D721Med (cell line): ENCODE measurements at regions not wholly inside any gene's neighbourhood (a gene's known extent, or its start where the extent isn't known, plus 50 kb on each side); places are given as distances from the start of the nearest gene placed in this dataset.

Experiments used
- DNase-seq: peaks from one replicate; pipeline ENCODE4 v3.0.0; 2011; ENCODE audit warnings: low spot score; ENCODE audit not compliant: insufficient read length
- FAIRE-seq: peaks from 2 replicates; lab custom pipeline; 2011; peaks lifted over from hg19 to GRCh38; lab: Jason Lieb, UNC
- CTCF ChIP-seq: IDR thresholded peaks from 2 replicates; pipeline ENCODE4 v1.5.1; 2012; ENCODE audit warnings: mild to moderate bottlenecking, control low read depth; ENCODE audit not compliant: insufficient read depth; ENCODE audit errors: missing control alignments

GRCh38 chr11:116698080-116698479 lies 74.7 kb downstream of the BUD13 start:
- no peak for TF ChIP-seq CTCF
- FAIRE-seq (no peak), DNase-seq (no peak)

- FAIRE-seq = no peak
- no peak for TF ChIP-seq CTCF
- no peak for DNase-seq
These were observed 75.1 kb downstream of the BUD13 start for GRCh38 chr11:116697639-116698038.

GRCh38 chr11:116697011-116697410 lies 75.8 kb downstream of the BUD13 start:
- TF ChIP-seq CTCF = no peak
- FAIRE-seq (no peak), DNase-seq (no peak)

GRCh38 chr11:116696381-116696941 lies 76.3 kb downstream of the BUD13 start:
- no peak for FAIRE-seq
- TF ChIP-seq CTCF = no peak
- no peak for DNase-seq

- DNase-seq (no peak), FAIRE-seq (no peak)
- TF ChIP-seq CTCF = no peak
These were observed 77.0 kb downstream of the BUD13 start for GRCh38 chr11:116695657-116696254.

- no peak for TF ChIP-seq CTCF
- DNase-seq (no peak), FAIRE-seq (no peak)
These were observed 77.8 kb downstream of the BUD13 start for GRCh38 chr11:116694815-116695590.

DNA sequence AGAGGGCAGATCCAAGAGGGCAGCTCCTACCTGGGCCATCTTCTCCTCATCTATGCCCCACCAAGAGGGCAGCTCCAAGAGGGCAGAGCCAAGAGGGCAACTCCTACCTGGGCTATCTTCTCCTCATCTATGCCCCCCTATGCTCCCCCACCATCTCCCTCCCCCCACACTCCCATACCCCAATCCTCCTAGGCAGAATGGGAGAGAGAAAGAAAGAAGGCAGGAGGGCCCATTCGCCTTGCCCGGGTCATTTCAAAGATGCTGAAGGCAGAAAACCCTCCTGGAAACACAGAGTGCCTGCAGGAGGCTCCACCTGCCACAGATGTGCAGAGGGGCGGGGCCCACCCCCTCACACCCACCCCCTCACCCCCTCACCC lies 78.5 kb downstream of the BUD13 start:
- DNase-seq (no peak), FAIRE-seq (no peak)
- TF ChIP-seq CTCF = no peak
